DND-41 (cell line): ENCODE measurements at regions not wholly inside any gene's neighbourhood (a gene's known extent, or its start where the extent isn't known, plus 50 kb on each side); places are given as distances from the start of the nearest gene placed in this dataset.

Source experiments
- ATAC-seq: fragments of 200-7000 bp; cut with Tn5 transposase; 3 replicates; pipeline ENCODE4 v1.9.1; 2021; ENCODE audit warnings: low read depth; ENCODE audit not compliant: insufficient read depth
- DNase-seq: peaks from one replicate; pipeline ENCODE4 v3.0.0-alpha.2; 2020
- H2AFZ ChIP-seq: 2 replicates; pipeline ENCODE4 v1.6.0; 2012; ENCODE audit warnings: low read depth, low read length
- H3K27ac ChIP-seq: 2 replicates; pipeline ENCODE4 v1.5.1; 2012; ENCODE audit warnings: low read length, inconsistent platforms
- H3K27me3 ChIP-seq: fragments of 200-600 bp; sonication (generic); 2 replicates; pipeline ENCODE4 v1.6.0; 2012; ENCODE audit warnings: low read length, mild to moderate bottlenecking, inconsistent platforms; ENCODE audit not compliant: insufficient read depth, poor library complexity
- H3K36me3 ChIP-seq: 2 replicates; pipeline ENCODE4 v1.5.1; 2012; ENCODE audit warnings: low read length, inconsistent platforms; ENCODE audit not compliant: insufficient read depth
- H3K4me1 ChIP-seq: 2 replicates; pipeline ENCODE4 v1.5.1; 2012; ENCODE audit warnings: mild to moderate bottlenecking, low read length; ENCODE audit not compliant: insufficient read depth
- H3K4me2 ChIP-seq: 2 replicates; pipeline ENCODE4 v1.6.0; 2012; ENCODE audit warnings: mild to moderate bottlenecking, moderate library complexity, low read length, inconsistent platforms; ENCODE audit not compliant: insufficient read depth
- H3K4me3 ChIP-seq, 2 experiments: fragments of 200-600 bp in 1 of 2; shearing (Covaris generic) in 1 of 2; 2 replicates each; pipeline ENCODE4 v1.5.1; 2012 to 2016; ENCODE audit warnings: inconsistent platforms in 2 of 2, low read length in 2 of 2, mild to moderate bottlenecking in 2 of 2, low read depth in 1 of 2, moderate library complexity in 1 of 2
- H3K79me2 ChIP-seq: 2 replicates; pipeline ENCODE4 v1.6.0; 2012; ENCODE audit warnings: low read length, inconsistent platforms; ENCODE audit not compliant: insufficient read depth
- H3K9ac ChIP-seq: 2 replicates; pipeline ENCODE4 v1.6.0; 2012; ENCODE audit warnings: low read depth, mild to moderate bottlenecking, inconsistent platforms, low read length, moderate library complexity
- H3K9me3 ChIP-seq: 2 replicates; pipeline ENCODE4 v1.5.1; 2012; ENCODE audit warnings: low read length, moderate library complexity, mild to moderate bottlenecking, inconsistent platforms; ENCODE audit not compliant: insufficient read depth, severe bottlenecking
- H4K20me1 ChIP-seq: 2 replicates; pipeline ENCODE4 v1.6.0; 2012; ENCODE audit warnings: low read length; ENCODE audit not compliant: insufficient read depth
- CTCF ChIP-seq: IDR thresholded peaks from 2 replicates; pipeline ENCODE4 v1.5.1; 2012; ENCODE audit warnings: borderline replicate concordance, low read length, moderate library complexity, mild to moderate bottlenecking; ENCODE audit not compliant: poor library complexity, severe bottlenecking; ENCODE audit errors: extremely low read depth
- EZH2 ChIP-seq: IDR thresholded peaks from 3 replicates; pipeline ENCODE4 v1.6.1; 2012; ENCODE audit warnings: borderline replicate concordance, low read depth, mild to moderate bottlenecking, moderate library complexity, low read length, inconsistent platforms; ENCODE audit not compliant: severe bottlenecking

- Histone ChIP-seq H3K36me3 (no peaks in the 10 kb centered on the region), H3K4me2 (no peak overlapping the region), H3K27ac (no peak overlapping the region), H3K4me1 (no peaks in the 10 kb centered on the region), H4K20me1 (no peaks in the 10 kb centered on the region), H3K79me2 (no peaks in the 10 kb centered on the region), H3K9ac (no peak overlapping the region), H2AFZ (no peak overlapping the region), H3K4me3 (no peak overlapping the region), H3K9me3 (no peaks in the 10 kb centered on the region), H3K27me3 (no peaks in the 10 kb centered on the region)
- DNase-seq (no peak), ATAC-seq (no peak)
- no peak for TF ChIP-seq EZH2
- TF ChIP-seq CTCF, result no peak
Observed at GRCh38 chr4:17117746-17118145, 219.3 kb upstream of the LDB2 start.

- no peaks in the 10 kb centered on the region for H3K9me3 ChIP-seq
- H3K4me1 ChIP-seq, result no peaks in the 10 kb centered on the region
- no peak overlapping the region for H3K4me3 ChIP-seq
- no peak for DNase-seq
- H3K4me2 ChIP-seq, result no peak overlapping the region
- no peak for ATAC-seq
- H3K36me3 ChIP-seq, result no peaks in the 10 kb centered on the region
- H3K9ac ChIP-seq, result no peak overlapping the region
- H3K27me3 ChIP-seq, result no peaks in the 10 kb centered on the region
- H3K27ac ChIP-seq, result no peak overlapping the region
- no peaks in the 10 kb centered on the region for H4K20me1 ChIP-seq
- TF ChIP-seq EZH2, result no peak
- TF ChIP-seq CTCF, result no peak
- no peak overlapping the region for H2AFZ ChIP-seq
- H3K79me2 ChIP-seq, result no peaks in the 10 kb centered on the region
Observed at GRCh38 chr4:17115583-17115982, 217.1 kb upstream of the LDB2 start.

- ATAC-seq, result 0 out of 3 replicates have a peak, but pooled peaks have one; percentile 39
- no peak overlapping the region for H3K4me3 ChIP-seq
- DNase-seq, result peak; percentile 16
Observed at GRCh38 chr4:17112292-17112659, 213.8 kb upstream of the LDB2 start.

More at GRCh38 chr4:17112292-17112659, 213.8 kb upstream of the LDB2 start:
- Histone ChIP-seq H3K9ac (no peak overlapping the region), H3K4me1 (no peaks in the 10 kb centered on the region), H3K9me3 (no peaks in the 10 kb centered on the region), H3K27me3 (no peaks in the 10 kb centered on the region), H3K79me2 (no peaks in the 10 kb centered on the region), H3K36me3 (no peaks in the 10 kb centered on the region), H4K20me1 (no peaks in the 10 kb centered on the region), H2AFZ (no peak overlapping the region), H3K27ac (no peak overlapping the region), H3K4me2 (no peak overlapping the region)
- TF ChIP-seq CTCF (peak; percentile 60), EZH2 (no peak)
